EL (cell line): ENCODE measurements at regions not wholly inside any gene's neighbourhood (a gene's known extent, or its start where the extent isn't known, plus 50 kb on each side); places are given as distances from the start of the nearest gene placed in this dataset.

Experiments
- DNase-seq: peaks from one replicate; pipeline ENCODE4 v3.0.0-alpha.2; 2016

GRCh38 chr13:73697166-73697565 is 437.0 kb downstream of the KLF12 start:
- DNase-seq: no peak

- DNase-seq: no peak
These were observed 437.5 kb downstream of the KLF12 start for GRCh38 chr13:73696713-73697112.

GRCh38 chr13:73696271-73696670 is 437.9 kb downstream of the KLF12 start:
- DNase-seq: no peak

- DNase-seq: no peak
These were observed 438.9 kb downstream of the KLF12 start for GRCh38 chr13:73695325-73695724.

- DNase-seq: no peak
These were observed 441.0 kb downstream of the KLF12 start for GRCh38 chr13:73693215-73693614.

GRCh38 chr13:73691891-73692290 is 442.3 kb downstream of the KLF12 start:
- no peak for DNase-seq

- DNase-seq: no peak
These were observed 446.3 kb downstream of the KLF12 start for GRCh38 chr13:73687929-73688328.

GRCh38 chr13:73687087-73687486 is 447.1 kb downstream of the KLF12 start:
- DNase-seq: no peak

- no peak for DNase-seq
These were observed 449.5 kb downstream of the KLF12 start for GRCh38 chr13:73684750-73685149.

GRCh38 chr13:73684286-73684685 is 449.9 kb downstream of the KLF12 start:
- no peak for DNase-seq

- DNase-seq: no peak
These were observed 450.5 kb downstream of the KLF12 start for GRCh38 chr13:73683746-73684145.

GRCh38 chr13:73681779-73682178 is 452.4 kb downstream of the KLF12 start:
- no peak for DNase-seq

GRCh38 chr13:73681015-73681414 is 453.2 kb downstream of the KLF12 start:
- no peak for DNase-seq

GRCh38 chr13:73677048-73677601 is 457.1 kb downstream of the KLF12 start:
- DNase-seq: peak; percentile 43

- DNase-seq: no peak
These were observed 457.6 kb downstream of the KLF12 start for GRCh38 chr13:73676550-73677047.

- no peak for DNase-seq
These were observed 458.4 kb downstream of the KLF12 start for GRCh38 chr13:73675821-73676220.

- no peak for DNase-seq
These were observed 459.6 kb downstream of the KLF12 start for GRCh38 chr13:73674570-73674969.

GRCh38 chr13:73673931-73674330 is 460.3 kb downstream of the KLF12 start:
- DNase-seq: no peak

- DNase-seq: no peak
These were observed 461.7 kb downstream of the KLF12 start for GRCh38 chr13:73672492-73672891.

- no peak for DNase-seq
These were observed 462.5 kb downstream of the KLF12 start for GRCh38 chr13:73671732-73672131.

GRCh38 chr13:73671011-73671410 is 463.2 kb downstream of the KLF12 start:
- DNase-seq: no peak

- no peak for DNase-seq
These were observed 466.4 kb downstream of the KLF12 start for GRCh38 chr13:73667756-73668155.

- DNase-seq: no peak
These were observed 468.9 kb downstream of the KLF12 start for GRCh38 chr13:73665261-73665660.

GRCh38 chr13:73664851-73665250 is 469.4 kb downstream of the KLF12 start:
- DNase-seq: no peak

GRCh38 chr13:73662833-73663232 is 471.4 kb downstream of the KLF12 start:
- DNase-seq: no peak
